Neural progenitor cell (in vitro differentiated cells): ENCODE measurements at regions not wholly inside any gene's neighbourhood (a gene's known extent, or its start where the extent isn't known, plus 50 kb on each side); places are given as distances from the start of the nearest gene placed in this dataset.

Experiments
- DNase-seq: peaks from one replicate; pipeline ENCODE4 v3.0.0-alpha.2; 2016; ENCODE audit warnings: low spot score
- H2AFZ ChIP-seq: fragments of 200-600 bp; sonication (generic); replicated peaks from 2 replicates; pipeline ENCODE4 v1.6.1; 2016; ENCODE audit warnings: antibody characterized with exemption
- H3F3A ChIP-seq: fragments of 200-600 bp; sonication (generic); 2 replicates; pipeline ENCODE4 v1.6.1; 2016; ENCODE audit warnings: antibody characterized with exemption, low read depth
- H3K27ac ChIP-seq: fragments of 200-600 bp; sonication (generic); 2 replicates; pipeline ENCODE4 v1.5.1; 2016; ENCODE audit warnings: mild to moderate bottlenecking
- H3K27me3 ChIP-seq: fragments of 200-600 bp; sonication (generic); 2 replicates; pipeline ENCODE4 v1.6.1; 2016; ENCODE audit warnings: mild to moderate bottlenecking, moderate library complexity
- H3K36me3 ChIP-seq: fragments of 200-600 bp; sonication (generic); 2 replicates; pipeline ENCODE4 v1.5.1; 2016
- H3K4me1 ChIP-seq: fragments of 200-600 bp; sonication (generic); 2 replicates; pipeline ENCODE4 v1.6.1; 2016; ENCODE audit warnings: mixed run types
- H3K4me2 ChIP-seq: fragments of 200-600 bp; sonication (generic); 2 replicates; pipeline ENCODE4 v1.6.1; 2016
- H3K4me3 ChIP-seq: fragments of 200-600 bp; sonication (generic); 2 replicates; pipeline ENCODE4 v1.5.1; 2016
- H3K79me2 ChIP-seq: fragments of 200-600 bp; sonication (generic); 2 replicates; pipeline ENCODE4 v1.6.1; 2016; ENCODE audit warnings: low read depth
- H3K9ac ChIP-seq: fragments of 200-600 bp; sonication (generic); 2 replicates; pipeline ENCODE4 v1.6.1; 2016
- H3K9me3 ChIP-seq: fragments of 200-600 bp; sonication (generic); 2 replicates; pipeline ENCODE4 v1.5.1; 2016; ENCODE audit warnings: low read depth
- H4K20me1 ChIP-seq: fragments of 200-600 bp; sonication (generic); 2 replicates; pipeline ENCODE4 v1.6.1; 2016; ENCODE audit warnings: low read depth
- H3K27ac Mint-ChIP-seq: 3 replicates; pipeline ENCODE4 v1.8.0; 2021; ENCODE audit warnings: mixed read lengths
- H3K27me3 Mint-ChIP-seq: 2 replicates; pipeline ENCODE4 v1.8.0; 2022; ENCODE audit warnings: low read depth, mild to moderate bottlenecking, inconsistent platforms, moderate library complexity, mixed read lengths; ENCODE audit not compliant: insufficient read depth
- H3K36me3 Mint-ChIP-seq: 3 replicates; pipeline ENCODE4 v1.8.0; 2021; ENCODE audit warnings: mixed read lengths
- H3K4me1 Mint-ChIP-seq: 3 replicates; pipeline ENCODE4 v1.8.0; 2021; ENCODE audit warnings: mixed read lengths
- H3K4me3 Mint-ChIP-seq: 3 replicates; pipeline ENCODE4 v1.8.0; 2021; ENCODE audit warnings: mild to moderate bottlenecking, moderate library complexity, mixed read lengths
- H3K9me3 Mint-ChIP-seq: 3 replicates; pipeline ENCODE4 v1.8.0; 2020; ENCODE audit warnings: mixed read lengths
- CTCF ChIP-seq: fragments of 200-600 bp; sonication (generic); IDR thresholded peaks from 2 replicates; pipeline ENCODE4 v1.5.1; 2017; ENCODE audit warnings: antibody characterized with exemption, mild to moderate bottlenecking
- EZH2 ChIP-seq: fragments of 200-600 bp; sonication (generic); IDR thresholded peaks from 2 replicates; pipeline ENCODE4 v1.6.1; 2017; ENCODE audit warnings: antibody characterized with exemption, mild to moderate bottlenecking, moderate library complexity
- EZH2phosphoT487 ChIP-seq: fragments of 200-600 bp; sonication (generic); IDR thresholded peaks from 2 replicates; pipeline ENCODE4 v1.6.1; 2017; ENCODE audit warnings: antibody characterized with exemption

DNA sequence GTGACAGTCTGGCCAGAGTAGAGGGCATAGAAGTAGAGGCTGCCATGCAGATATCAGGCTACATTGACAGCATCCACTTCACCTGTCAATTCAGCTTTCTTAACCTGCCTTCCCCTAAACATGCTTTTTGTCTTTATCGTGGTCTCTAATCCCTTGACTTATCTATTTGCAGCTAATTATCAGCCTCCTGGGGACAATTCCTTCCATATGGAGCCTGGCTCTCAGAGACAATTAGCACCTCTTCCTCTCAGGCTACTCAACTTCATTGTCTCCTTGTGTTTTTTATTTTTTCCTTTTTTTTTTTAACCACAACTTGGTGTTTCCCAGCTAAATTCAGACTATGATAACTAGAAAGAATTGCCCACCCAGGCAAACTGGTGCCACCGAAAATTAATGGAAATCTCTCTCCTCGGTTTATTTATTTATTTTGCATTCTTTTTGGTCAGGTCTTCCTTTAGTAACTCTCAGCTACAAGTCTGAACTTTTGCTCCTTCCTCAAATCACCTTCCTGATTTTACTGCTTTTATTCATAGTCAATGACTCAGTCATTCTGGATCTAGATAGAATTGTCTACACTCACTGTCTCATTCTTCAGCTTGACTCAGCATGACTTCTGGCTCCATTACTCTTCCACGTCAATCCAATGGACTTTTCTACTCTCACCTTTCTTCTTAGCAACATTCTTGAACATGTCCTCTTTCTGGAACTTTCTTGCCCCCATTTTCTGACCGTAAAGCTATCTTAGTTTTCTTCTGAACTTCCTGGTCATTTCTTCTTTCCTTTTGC lies 63.0 kb upstream of the BASP1 start:
- H3K4me2 ChIP-seq: peak overlapping the region; percentile 6
- Mint-ChIP-seq H3K27ac (no peak overlapping the region), H3K4me1 (peaks cover 22% of the 10 kb centered on the region)

GRCh38 chr5:17156463-17156862 lies 61.0 kb upstream of the BASP1 start:
- no peak overlapping the region for H3K9ac ChIP-seq
- H3K4me1 ChIP-seq: peaks cover 21% of the 10 kb centered on the region

More for the DNA sequence above, 63.0 kb upstream of the BASP1 start:
- no peaks in the 10 kb centered on the region for H3K9me3 ChIP-seq
- H3F3A ChIP-seq: peaks cover 24% of the 10 kb centered on the region
- peaks cover 2% of the 10 kb centered on the region for H3K36me3 Mint-ChIP-seq
- DNase-seq: peak; percentile 37
- H3K27me3 ChIP-seq: no peaks in the 10 kb centered on the region
- H4K20me1 ChIP-seq: no peaks in the 10 kb centered on the region
- H3K27ac ChIP-seq: no peak overlapping the region
- TF ChIP-seq EZH2phosphoT487 (no peak), CTCF (no peak), EZH2 (no peak)
- peaks cover 22% of the 10 kb centered on the region for H3K4me1 ChIP-seq
- H3K4me3 Mint-ChIP-seq: no peak overlapping the region
- H3K4me3 ChIP-seq: no peak overlapping the region
- no peak overlapping the region for H3K9ac ChIP-seq
- H3K27me3 Mint-ChIP-seq: no peaks in the 10 kb centered on the region
- no peaks in the 10 kb centered on the region for H3K9me3 Mint-ChIP-seq
- no peak overlapping the region for H2AFZ ChIP-seq
- H3K79me2 ChIP-seq: no peaks in the 10 kb centered on the region
- H3K36me3 ChIP-seq: no peaks in the 10 kb centered on the region

GRCh38 chr5:17157294-17157693 lies 60.1 kb upstream of the BASP1 start:
- Histone ChIP-seq H3K4me1 (peaks cover 13% of the 10 kb centered on the region), H2AFZ (no peak overlapping the region), H4K20me1 (no peaks in the 10 kb centered on the region), H3F3A (peaks cover 12% of the 10 kb centered on the region), H3K27me3 (no peaks in the 10 kb centered on the region), H3K9ac (no peak overlapping the region), H3K27ac (no peak overlapping the region), H3K4me3 (no peak overlapping the region), H3K4me2 (no peak overlapping the region), H3K9me3 (no peaks in the 10 kb centered on the region), H3K79me2 (no peaks in the 10 kb centered on the region), H3K36me3 (no peaks in the 10 kb centered on the region)
- Mint-ChIP-seq H3K36me3 (peaks cover 4% of the 10 kb centered on the region), H3K4me1 (peaks cover 12% of the 10 kb centered on the region), H3K9me3 (no peaks in the 10 kb centered on the region), H3K27ac (no peak overlapping the region), H3K27me3 (no peaks in the 10 kb centered on the region), H3K4me3 (no peak overlapping the region)
- DNase-seq: no peak
- TF ChIP-seq EZH2phosphoT487: no peak
- TF ChIP-seq EZH2: no peak
- TF ChIP-seq CTCF: no peak

More at GRCh38 chr5:17156463-17156862, 61.0 kb upstream of the BASP1 start:
- H4K20me1 ChIP-seq: no peaks in the 10 kb centered on the region
- Mint-ChIP-seq H3K4me1 (peaks cover 20% of the 10 kb centered on the region), H3K36me3 (peaks cover 4% of the 10 kb centered on the region), H3K27ac (no peak overlapping the region), H3K4me3 (no peak overlapping the region), H3K9me3 (no peaks in the 10 kb centered on the region), H3K27me3 (no peaks in the 10 kb centered on the region)
- no peaks in the 10 kb centered on the region for H3K79me2 ChIP-seq
- H3K9me3 ChIP-seq: no peaks in the 10 kb centered on the region
- TF ChIP-seq EZH2 (no peak), EZH2phosphoT487 (no peak), CTCF (no peak)
- no peak overlapping the region for H3K4me3 ChIP-seq
- H3K27me3 ChIP-seq: no peaks in the 10 kb centered on the region
- H3K36me3 ChIP-seq: no peaks in the 10 kb centered on the region
- no peak for DNase-seq
- no peak overlapping the region for H3K27ac ChIP-seq
- peaks cover 21% of the 10 kb centered on the region for H3F3A ChIP-seq
- H3K4me2 ChIP-seq: no peak overlapping the region
- H2AFZ ChIP-seq: no peak overlapping the region
